HL-60 (cell line): ENCODE measurements at regions not wholly inside any gene's neighbourhood (a gene's known extent, or its start where the extent isn't known, plus 50 kb on each side); places are given as distances from the start of the nearest gene placed in this dataset.

Source experiments
- GABPA ChIP-seq: IDR thresholded peaks from 2 replicates; pipeline ENCODE4 v1.6.1; 2012; ENCODE audit warnings: low read depth
- POLR2AphosphoS5 ChIP-seq: IDR thresholded peaks from 2 replicates; pipeline ENCODE4 v1.6.1; 2012; ENCODE audit warnings: low read depth
- SPI1 ChIP-seq: IDR thresholded peaks from 2 replicates; pipeline ENCODE4 v1.6.1; 2012; ENCODE audit warnings: low read depth, mild to moderate bottlenecking, borderline replicate concordance
- TF ChIP-seq, protein P1 (sequence below): IDR thresholded peaks from one replicate; pipeline ENCODE4 v1.5.1; 2011; ENCODE audit warnings: low read length, control low read depth, inconsistent platforms; ENCODE audit not compliant: insufficient read depth
- TF ChIP-seq, protein P2 (sequence below): IDR thresholded peaks from 2 replicates; pipeline ENCODE4 v1.6.1; 2012; ENCODE audit warnings: low read depth; ENCODE audit not compliant: insufficient replicate concordance

DNA sequence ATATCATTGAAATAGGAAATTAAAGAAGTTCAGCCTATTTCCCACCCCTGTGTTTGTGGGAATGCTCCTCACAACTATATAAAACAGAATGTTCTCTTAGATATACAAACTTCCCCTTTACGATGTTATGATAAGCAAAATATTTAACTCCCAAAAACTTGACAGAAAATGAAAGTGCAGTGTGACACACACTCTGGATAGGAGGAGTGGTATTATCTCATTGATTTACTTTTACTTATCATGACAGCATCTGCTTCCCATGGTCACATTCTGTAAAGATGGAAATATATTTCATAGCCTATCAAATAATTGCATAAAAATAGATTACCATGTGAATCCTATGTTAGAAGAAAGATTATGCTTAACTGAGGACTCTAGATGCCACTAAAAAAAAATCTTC is 96.6 kb upstream of the STK17B start:
- TF ChIP-seq, protein P1, sequence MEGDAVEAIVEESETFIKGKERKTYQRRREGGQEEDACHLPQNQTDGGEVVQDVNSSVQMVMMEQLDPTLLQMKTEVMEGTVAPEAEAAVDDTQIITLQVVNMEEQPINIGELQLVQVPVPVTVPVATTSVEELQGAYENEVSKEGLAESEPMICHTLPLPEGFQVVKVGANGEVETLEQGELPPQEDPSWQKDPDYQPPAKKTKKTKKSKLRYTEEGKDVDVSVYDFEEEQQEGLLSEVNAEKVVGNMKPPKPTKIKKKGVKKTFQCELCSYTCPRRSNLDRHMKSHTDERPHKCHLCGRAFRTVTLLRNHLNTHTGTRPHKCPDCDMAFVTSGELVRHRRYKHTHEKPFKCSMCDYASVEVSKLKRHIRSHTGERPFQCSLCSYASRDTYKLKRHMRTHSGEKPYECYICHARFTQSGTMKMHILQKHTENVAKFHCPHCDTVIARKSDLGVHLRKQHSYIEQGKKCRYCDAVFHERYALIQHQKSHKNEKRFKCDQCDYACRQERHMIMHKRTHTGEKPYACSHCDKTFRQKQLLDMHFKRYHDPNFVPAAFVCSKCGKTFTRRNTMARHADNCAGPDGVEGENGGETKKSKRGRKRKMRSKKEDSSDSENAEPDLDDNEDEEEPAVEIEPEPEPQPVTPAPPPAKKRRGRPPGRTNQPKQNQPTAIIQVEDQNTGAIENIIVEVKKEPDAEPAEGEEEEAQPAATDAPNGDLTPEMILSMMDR: no peak
- TF ChIP-seq POLR2AphosphoS5 (no peak), GABPA (no peak), SPI1 (no peak)
- TF ChIP-seq, protein P2, sequence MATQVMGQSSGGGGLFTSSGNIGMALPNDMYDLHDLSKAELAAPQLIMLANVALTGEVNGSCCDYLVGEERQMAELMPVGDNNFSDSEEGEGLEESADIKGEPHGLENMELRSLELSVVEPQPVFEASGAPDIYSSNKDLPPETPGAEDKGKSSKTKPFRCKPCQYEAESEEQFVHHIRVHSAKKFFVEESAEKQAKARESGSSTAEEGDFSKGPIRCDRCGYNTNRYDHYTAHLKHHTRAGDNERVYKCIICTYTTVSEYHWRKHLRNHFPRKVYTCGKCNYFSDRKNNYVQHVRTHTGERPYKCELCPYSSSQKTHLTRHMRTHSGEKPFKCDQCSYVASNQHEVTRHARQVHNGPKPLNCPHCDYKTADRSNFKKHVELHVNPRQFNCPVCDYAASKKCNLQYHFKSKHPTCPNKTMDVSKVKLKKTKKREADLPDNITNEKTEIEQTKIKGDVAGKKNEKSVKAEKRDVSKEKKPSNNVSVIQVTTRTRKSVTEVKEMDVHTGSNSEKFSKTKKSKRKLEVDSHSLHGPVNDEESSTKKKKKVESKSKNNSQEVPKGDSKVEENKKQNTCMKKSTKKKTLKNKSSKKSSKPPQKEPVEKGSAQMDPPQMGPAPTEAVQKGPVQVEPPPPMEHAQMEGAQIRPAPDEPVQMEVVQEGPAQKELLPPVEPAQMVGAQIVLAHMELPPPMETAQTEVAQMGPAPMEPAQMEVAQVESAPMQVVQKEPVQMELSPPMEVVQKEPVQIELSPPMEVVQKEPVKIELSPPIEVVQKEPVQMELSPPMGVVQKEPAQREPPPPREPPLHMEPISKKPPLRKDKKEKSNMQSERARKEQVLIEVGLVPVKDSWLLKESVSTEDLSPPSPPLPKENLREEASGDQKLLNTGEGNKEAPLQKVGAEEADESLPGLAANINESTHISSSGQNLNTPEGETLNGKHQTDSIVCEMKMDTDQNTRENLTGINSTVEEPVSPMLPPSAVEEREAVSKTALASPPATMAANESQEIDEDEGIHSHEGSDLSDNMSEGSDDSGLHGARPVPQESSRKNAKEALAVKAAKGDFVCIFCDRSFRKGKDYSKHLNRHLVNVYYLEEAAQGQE: no peak
